DND-41 (cell line): ENCODE measurements at regions not wholly inside any gene's neighbourhood (a gene's known extent, or its start where the extent isn't known, plus 50 kb on each side); places are given as distances from the start of the nearest gene placed in this dataset.

Experiments used
- EZH2 ChIP-seq: IDR thresholded peaks from 3 replicates; pipeline ENCODE4 v1.6.1; 2012; ENCODE audit warnings: borderline replicate concordance, low read depth, mild to moderate bottlenecking, moderate library complexity, low read length, inconsistent platforms; ENCODE audit not compliant: severe bottlenecking
- TF ChIP-seq, protein P1 (sequence below): IDR thresholded peaks from 2 replicates; pipeline ENCODE4 v1.5.1; 2012; ENCODE audit warnings: borderline replicate concordance, low read length, moderate library complexity, mild to moderate bottlenecking; ENCODE audit not compliant: poor library complexity, severe bottlenecking; ENCODE audit errors: extremely low read depth

DNA sequence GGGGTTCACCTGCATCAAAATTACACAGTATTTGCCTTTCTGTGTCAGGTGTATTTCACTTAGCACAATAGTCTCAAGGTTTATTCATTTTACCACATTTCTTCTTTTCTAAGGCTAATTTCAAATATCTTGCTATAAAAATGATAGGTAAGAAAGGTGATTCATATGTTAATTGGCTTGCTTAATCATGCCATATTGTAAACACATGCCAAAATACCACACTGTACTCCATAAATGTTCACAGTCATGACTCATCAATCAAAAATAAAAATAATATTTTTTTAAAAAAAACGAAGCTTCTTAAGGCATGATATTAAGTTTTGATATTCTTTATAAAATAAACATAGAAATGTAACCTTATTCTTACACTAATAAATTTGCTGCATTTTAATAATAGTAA is 947.1 kb downstream of the GRM8 start:
- TF ChIP-seq, protein P1, sequence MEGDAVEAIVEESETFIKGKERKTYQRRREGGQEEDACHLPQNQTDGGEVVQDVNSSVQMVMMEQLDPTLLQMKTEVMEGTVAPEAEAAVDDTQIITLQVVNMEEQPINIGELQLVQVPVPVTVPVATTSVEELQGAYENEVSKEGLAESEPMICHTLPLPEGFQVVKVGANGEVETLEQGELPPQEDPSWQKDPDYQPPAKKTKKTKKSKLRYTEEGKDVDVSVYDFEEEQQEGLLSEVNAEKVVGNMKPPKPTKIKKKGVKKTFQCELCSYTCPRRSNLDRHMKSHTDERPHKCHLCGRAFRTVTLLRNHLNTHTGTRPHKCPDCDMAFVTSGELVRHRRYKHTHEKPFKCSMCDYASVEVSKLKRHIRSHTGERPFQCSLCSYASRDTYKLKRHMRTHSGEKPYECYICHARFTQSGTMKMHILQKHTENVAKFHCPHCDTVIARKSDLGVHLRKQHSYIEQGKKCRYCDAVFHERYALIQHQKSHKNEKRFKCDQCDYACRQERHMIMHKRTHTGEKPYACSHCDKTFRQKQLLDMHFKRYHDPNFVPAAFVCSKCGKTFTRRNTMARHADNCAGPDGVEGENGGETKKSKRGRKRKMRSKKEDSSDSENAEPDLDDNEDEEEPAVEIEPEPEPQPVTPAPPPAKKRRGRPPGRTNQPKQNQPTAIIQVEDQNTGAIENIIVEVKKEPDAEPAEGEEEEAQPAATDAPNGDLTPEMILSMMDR: no peak
- no peak for TF ChIP-seq EZH2
